Cardiac fibroblast (primary cell): ENCODE measurements at regions not wholly inside any gene's neighbourhood (a gene's known extent, or its start where the extent isn't known, plus 50 kb on each side); places are given as distances from the start of the nearest gene placed in this dataset.

Experiments used
- DNase-seq, 2 donors: peaks; one replicate each; pipeline versions ENCODE4 v3.0.0 to v3.0.0-alpha.2; 2010; ENCODE audit warnings: low read depth in 2 of 2
- H3K4me3 ChIP-seq, 2 donors: replicated peaks in 1 of 2; 1 replicate in 1 of 2; 2 replicates in 1 of 2; pipeline ENCODE4 v1.5.1; 2011; ENCODE audit warnings: low read depth in 2 of 2, low read length in 2 of 2, mild to moderate bottlenecking in 2 of 2, moderate library complexity in 1 of 2
- CTCF ChIP-seq: IDR thresholded peaks from one replicate; pipeline ENCODE4 v1.5.1; 2011; ENCODE audit warnings: low read depth, mild to moderate bottlenecking, low read length, inconsistent platforms

- DNase-seq = no peak
- H3K4me3 ChIP-seq = no peak overlapping the region
- no peak for TF ChIP-seq CTCF
Measured at GRCh38 chr4:178427663-178428062, 985.4 kb upstream of the AGA start.

- no peak overlapping the region for H3K4me3 ChIP-seq
- no peak for DNase-seq
- TF ChIP-seq CTCF = no peak
Measured at GRCh38 chr4:178448372-178449035, 1006.3 kb upstream of the AGA start.

- no peak overlapping the region for H3K4me3 ChIP-seq
- no peak for TF ChIP-seq CTCF
- DNase-seq = no peak
Measured at GRCh38 chr4:178450614-178451013, 1008.4 kb upstream of the AGA start.

- TF ChIP-seq CTCF = no peak
- DNase-seq = no peak
- H3K4me3 ChIP-seq = no peak overlapping the region
Measured at GRCh38 chr4:178453057-178453456, 1010.8 kb upstream of the AGA start.

- no peak for TF ChIP-seq CTCF
- no peak for DNase-seq
- H3K4me3 ChIP-seq = no peak overlapping the region
Measured at GRCh38 chr4:178457286-178457685, 1015.0 kb upstream of the AGA start.

GRCh38 chr4:178462710-178463109 is 1020.5 kb upstream of the AGA start:
- no peak for TF ChIP-seq CTCF
- H3K4me3 ChIP-seq = no peak overlapping the region
- DNase-seq = no peak

GRCh38 chr4:178463747-178464146 is 1021.5 kb upstream of the AGA start:
- no peak for TF ChIP-seq CTCF
- no peak for DNase-seq
- no peak overlapping the region for H3K4me3 ChIP-seq
